ENCODE measurements at regions not wholly inside any gene's neighbourhood (a gene's known extent, or its start where the extent isn't known, plus 50 kb on each side); places are given as distances from the start of the nearest gene placed in this dataset.

DNA sequence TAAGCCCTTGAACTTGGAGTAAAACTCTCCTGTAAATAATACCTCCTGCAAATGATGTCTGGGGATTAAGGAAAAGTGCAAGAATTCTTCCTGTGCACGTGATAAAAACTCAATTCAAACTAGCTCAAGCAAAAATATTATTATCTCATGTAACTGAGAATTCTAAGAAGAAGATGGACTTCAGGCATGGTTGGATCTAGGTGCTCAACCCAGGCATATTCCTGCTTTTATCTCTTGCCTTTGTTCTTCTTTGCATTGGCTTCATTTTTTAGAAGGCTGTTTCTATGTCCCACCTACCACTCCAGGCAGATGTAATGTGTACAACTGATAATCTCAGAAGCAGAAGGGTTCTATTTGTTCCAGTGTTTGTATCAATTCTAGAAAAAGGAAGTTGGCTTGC lies 95.8 kb downstream of the DACT2 start:
- Histone ChIP-seq H3K14ac (replicated peaks; ENCODE audit: low read depth, low read length) (no peak overlapping the region), H3K27ac (ENCODE audit: insufficient read depth, low read length) (no peak overlapping the region), H3K56ac (ENCODE audit: extremely low read depth, insufficient read depth, low read length) (no peak overlapping the region), H3K23ac (ENCODE audit: low read depth, low read length) (no peak overlapping the region), H3K4me2 (ENCODE audit: low read depth, low read length) (no peak overlapping the region), H3K9me3 (ENCODE audit: control insufficient read depth, insufficient read depth, low read length) (peaks cover 25% of the 10 kb centered on the region), H3K79me1 (ENCODE audit: low read depth in 1 of 2, low read length in 2 of 2) (no peaks in the 10 kb centered on the region), H3K9ac (ENCODE audit: low read depth, low read length) (no peak overlapping the region), H3K27me3 (ENCODE audit: control insufficient read depth, insufficient read depth, low read length) (no peaks in the 10 kb centered on the region), H2BK15ac (ENCODE audit: low read depth, low read length) (no peak overlapping the region), H2BK120ac (ENCODE audit: low read depth, low read length) (no peak overlapping the region), H3K9me1 (ENCODE audit: insufficient read depth, low read length) (no peaks in the 10 kb centered on the region), H3K36me3 (ENCODE audit: control insufficient read depth, insufficient read depth, low read length) (no peaks in the 10 kb centered on the region), H3K4me1 (ENCODE audit: control insufficient read depth, insufficient read depth, low read length) (no peaks in the 10 kb centered on the region), H2BK5ac (ENCODE audit: low read depth, low read length, poor library complexity, severe bottlenecking) (no peak overlapping the region), H3K4ac (ENCODE audit: low read depth, low read length) (no peak overlapping the region), H2AK5ac (ENCODE audit: low read depth, low read length) (no peak overlapping the region), H3K4me3 (ENCODE audit: insufficient read depth, low read depth, low read length) (no peak overlapping the region), H4K5ac (ENCODE audit: low read depth, low read length) (no peak overlapping the region), H2BK20ac (ENCODE audit: low read depth, low read length) (no peak overlapping the region), H2AFZ (replicated peaks; ENCODE audit: low read length, poor library complexity) (no peak overlapping the region), H4K20me1 (ENCODE audit: insufficient read depth, low read length) (no peaks in the 10 kb centered on the region), H3K18ac (ENCODE audit: low read depth, low read length) (no peak overlapping the region), H2AK9ac (replicated peaks; ENCODE audit: low read depth, low read length, poor library complexity) (no peak overlapping the region), H4K91ac (ENCODE audit: insufficient read depth, low read depth, low read length) (no peak overlapping the region), H4K8ac (ENCODE audit: low read depth in 2 of 2, low read length in 2 of 2) (no peak overlapping the region)
- CTCF ChIA-PET, result interaction anchor here (0.6 kb wide), 1 partner anchor 64 kb away, joined by 3 read pairs; no protein-coding TSS in a partner anchor
- POLR2A ChIA-PET (ENCODE audit: unreplicated experiment), result no interaction called here
- WGBS, 2 experiments (ENCODE audit: extremely low coverage in 2 of 2, insufficient read length in 1 of 2), result no CpG with 5 or more reads among the region's 1 CpG
- DNase-seq, result no peak
- TF ChIP-seq RFX5 (IDR thresholded peaks at IDR 0.05; ENCODE audit: low read depth, low read length) (no peak), POLR2A (IDR thresholded peaks at IDR 0.05; ENCODE audit: low read depth, low read length) (no peak), RCOR1 (IDR thresholded peaks at IDR 0.05; ENCODE audit: insufficient replicate concordance, low read length) (no peak), NFE2L2 (IDR thresholded peaks at IDR 0.05; ENCODE audit: low read depth, low read length) (no peak), RAD21 (IDR thresholded peaks at IDR 0.05; ENCODE audit: low read length) (no peak), MAFK (IDR thresholded peaks at IDR 0.05; ENCODE audit: low read depth, low read length) (no peak), CHD1 (IDR thresholded peaks at IDR 0.05; ENCODE audit: low read depth, low read length) (no peak)
- TF ChIP-seq, protein P1, sequence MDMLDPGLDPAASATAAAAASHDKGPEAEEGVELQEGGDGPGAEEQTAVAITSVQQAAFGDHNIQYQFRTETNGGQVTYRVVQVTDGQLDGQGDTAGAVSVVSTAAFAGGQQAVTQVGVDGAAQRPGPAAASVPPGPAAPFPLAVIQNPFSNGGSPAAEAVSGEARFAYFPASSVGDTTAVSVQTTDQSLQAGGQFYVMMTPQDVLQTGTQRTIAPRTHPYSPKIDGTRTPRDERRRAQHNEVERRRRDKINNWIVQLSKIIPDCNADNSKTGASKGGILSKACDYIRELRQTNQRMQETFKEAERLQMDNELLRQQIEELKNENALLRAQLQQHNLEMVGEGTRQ (IDR thresholded peaks at IDR 0.05; ENCODE audit: low read depth, low read length), result no peak
- TF ChIP-seq, protein P2, sequence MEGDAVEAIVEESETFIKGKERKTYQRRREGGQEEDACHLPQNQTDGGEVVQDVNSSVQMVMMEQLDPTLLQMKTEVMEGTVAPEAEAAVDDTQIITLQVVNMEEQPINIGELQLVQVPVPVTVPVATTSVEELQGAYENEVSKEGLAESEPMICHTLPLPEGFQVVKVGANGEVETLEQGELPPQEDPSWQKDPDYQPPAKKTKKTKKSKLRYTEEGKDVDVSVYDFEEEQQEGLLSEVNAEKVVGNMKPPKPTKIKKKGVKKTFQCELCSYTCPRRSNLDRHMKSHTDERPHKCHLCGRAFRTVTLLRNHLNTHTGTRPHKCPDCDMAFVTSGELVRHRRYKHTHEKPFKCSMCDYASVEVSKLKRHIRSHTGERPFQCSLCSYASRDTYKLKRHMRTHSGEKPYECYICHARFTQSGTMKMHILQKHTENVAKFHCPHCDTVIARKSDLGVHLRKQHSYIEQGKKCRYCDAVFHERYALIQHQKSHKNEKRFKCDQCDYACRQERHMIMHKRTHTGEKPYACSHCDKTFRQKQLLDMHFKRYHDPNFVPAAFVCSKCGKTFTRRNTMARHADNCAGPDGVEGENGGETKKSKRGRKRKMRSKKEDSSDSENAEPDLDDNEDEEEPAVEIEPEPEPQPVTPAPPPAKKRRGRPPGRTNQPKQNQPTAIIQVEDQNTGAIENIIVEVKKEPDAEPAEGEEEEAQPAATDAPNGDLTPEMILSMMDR (conservative IDR thresholded peaks at IDR 0.05; ENCODE audit: low read depth, low read length), result no peak
- dilution Hi-C loops (cut with HindIII; ENCODE audit: low sequenced_read_pairs, unreplicated experiment), result no loop called here
- no TSS peak for BruUV-seq (replicated peaks)
- intact Hi-C loops (cut with micrococcal nuclease), result no loop called here
- in situ Hi-C loops (cut with MboI; ENCODE audit: low sequenced_read_pairs), result no loop called here
- no peak for ATAC-seq (ENCODE audit: low read depth)

All from IMR-90 (cell line).